ENCODE measurements at regions not wholly inside any gene's neighbourhood (a gene's known extent, or its start where the extent isn't known, plus 50 kb on each side); places are given as distances from the start of the nearest gene placed in this dataset.
"Not testable (repeated sequence)": the region's sequence is repeated elsewhere in the genome, so short reads cannot be mapped to it uniquely, and the experiment has no call there.

DNA sequence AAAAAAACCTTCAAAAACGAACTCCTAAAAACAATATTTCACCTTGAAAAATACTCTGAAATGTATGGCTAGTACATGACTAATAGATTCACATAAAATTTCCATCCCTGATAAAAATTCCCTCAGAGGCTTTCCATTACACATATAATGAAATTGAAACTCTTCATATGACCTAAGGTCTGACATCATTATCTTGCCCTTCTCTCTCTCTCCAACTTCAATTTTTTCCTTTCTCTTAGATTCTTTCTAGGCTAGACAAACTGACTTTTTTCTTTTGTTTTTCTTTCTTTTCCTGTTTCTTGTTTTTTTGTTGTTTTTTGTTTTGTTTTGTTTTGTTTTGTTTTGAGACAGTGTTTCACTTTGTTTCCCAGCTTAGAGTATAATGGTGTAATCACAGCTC is 1220.5 kb downstream of the ROBO2 start:
- Histone ChIP-seq H3K9me3 (ENCODE audit: insufficient read depth, low read depth, low read length) (no peaks in the 10 kb centered on the region), H3K27me3 (ENCODE audit: insufficient read depth, low read length) (no peaks in the 10 kb centered on the region), H3K4me1 (ENCODE audit: insufficient read depth, low read length) (peaks cover 15% of the 10 kb centered on the region; the same call in 1 of the 2 replicates), H3K9ac (ENCODE audit: low read depth, low read length) (no peak overlapping the region), H3K36me3 (ENCODE audit: insufficient read depth, low read depth, low read length) (no peaks in the 10 kb centered on the region), H3K4me3 (ENCODE audit: low read length) (no peak overlapping the region), H3K27ac (ENCODE audit: low read length) (no peak overlapping the region)

DNA sequence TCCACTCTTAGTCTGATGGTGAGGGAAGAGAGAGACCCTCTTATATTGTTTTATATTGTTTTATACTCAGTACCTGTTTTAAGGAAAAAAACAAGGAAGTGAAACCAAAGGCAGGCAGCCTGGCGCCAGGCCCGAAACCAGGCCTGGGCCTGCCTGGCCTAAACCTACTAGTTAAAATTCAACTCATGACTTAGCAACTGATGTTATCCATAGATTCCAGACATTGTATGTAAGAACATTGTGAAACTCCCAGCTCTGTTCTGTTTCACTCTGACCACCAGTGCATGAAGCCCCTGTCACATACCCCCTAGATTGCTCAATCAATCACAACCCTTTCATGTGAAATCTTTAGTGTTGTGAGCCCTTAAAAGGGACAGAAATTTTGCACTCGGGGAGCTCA is 1226.7 kb downstream of the ROBO2 start:
- H3K27me3 ChIP-seq (ENCODE audit: insufficient read depth, low read length); H3K9me3 ChIP-seq (ENCODE audit: insufficient read depth, low read depth, low read length); H3K36me3 ChIP-seq (ENCODE audit: insufficient read depth, low read depth, low read length); H3K27ac ChIP-seq (ENCODE audit: low read length); H3K4me1 ChIP-seq (ENCODE audit: insufficient read depth, low read length); H3K4me3 ChIP-seq (ENCODE audit: low read length); H3K9ac ChIP-seq (ENCODE audit: low read depth, low read length): not testable (repeated sequence)

DNA sequence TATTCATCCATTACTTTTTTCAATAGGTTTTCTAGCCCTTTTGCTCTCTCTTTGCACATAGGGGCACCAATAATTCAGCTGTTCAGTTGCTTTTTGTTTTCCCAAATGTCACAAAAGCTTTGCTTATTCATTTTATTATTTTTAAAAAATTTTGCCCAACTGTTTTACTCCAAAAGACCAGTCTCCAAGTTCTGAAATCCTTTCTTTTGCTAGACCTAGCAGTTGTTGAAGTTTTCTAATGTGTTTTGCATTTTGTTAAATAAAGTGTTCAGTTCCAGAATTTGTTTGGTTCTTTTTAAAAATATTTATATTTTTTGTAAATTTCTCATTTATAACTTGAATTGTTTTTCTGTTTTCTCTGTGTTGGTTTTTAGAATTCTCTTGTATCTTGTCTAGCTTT is 1227.3 kb downstream of the ROBO2 start:
- Histone ChIP-seq H3K4me1 (ENCODE audit: insufficient read depth, low read length) (no peaks in the 10 kb centered on the region; the same call in 1 of the 2 replicates), H3K36me3 (ENCODE audit: insufficient read depth, low read depth, low read length) (no peaks in the 10 kb centered on the region), H3K9me3 (ENCODE audit: insufficient read depth, low read depth, low read length) (no peaks in the 10 kb centered on the region), H3K27ac (ENCODE audit: low read length) (no peak overlapping the region), H3K27me3 (ENCODE audit: insufficient read depth, low read length) (no peaks in the 10 kb centered on the region), H3K4me3 (ENCODE audit: low read length) (no peak overlapping the region), H3K9ac (ENCODE audit: low read depth, low read length) (no peak overlapping the region)

DNA sequence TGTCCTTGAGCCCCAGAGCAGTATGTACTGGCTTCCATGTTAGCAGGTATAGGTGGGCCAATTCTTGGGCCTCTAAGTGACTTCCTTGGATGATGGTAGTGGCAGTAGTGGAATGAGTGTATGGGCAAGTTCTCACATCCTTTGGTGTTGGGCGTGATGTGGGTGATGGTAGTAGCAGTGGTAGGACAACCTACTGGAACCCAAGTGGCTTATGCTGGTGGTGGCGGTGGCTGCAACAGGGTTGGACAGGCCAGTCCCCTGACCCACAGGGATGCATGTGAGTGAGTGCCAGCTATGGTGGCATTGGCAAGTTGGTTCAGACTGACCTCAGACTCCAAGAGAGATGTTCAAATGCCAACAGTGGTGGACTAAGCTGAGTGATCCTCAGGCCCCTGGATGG is 1228.2 kb downstream of the ROBO2 start:
- Histone ChIP-seq H3K27me3 (ENCODE audit: insufficient read depth, low read length) (no peaks in the 10 kb centered on the region), H3K9me3 (ENCODE audit: insufficient read depth, low read depth, low read length) (no peaks in the 10 kb centered on the region), H3K4me3 (ENCODE audit: low read length) (no peak overlapping the region), H3K27ac (ENCODE audit: low read length) (no peak overlapping the region), H3K36me3 (ENCODE audit: insufficient read depth, low read depth, low read length) (no peaks in the 10 kb centered on the region), H3K4me1 (ENCODE audit: insufficient read depth, low read length) (no peaks in the 10 kb centered on the region; the same call in 1 of the 2 replicates), H3K9ac (ENCODE audit: low read depth, low read length) (no peak overlapping the region)

DNA sequence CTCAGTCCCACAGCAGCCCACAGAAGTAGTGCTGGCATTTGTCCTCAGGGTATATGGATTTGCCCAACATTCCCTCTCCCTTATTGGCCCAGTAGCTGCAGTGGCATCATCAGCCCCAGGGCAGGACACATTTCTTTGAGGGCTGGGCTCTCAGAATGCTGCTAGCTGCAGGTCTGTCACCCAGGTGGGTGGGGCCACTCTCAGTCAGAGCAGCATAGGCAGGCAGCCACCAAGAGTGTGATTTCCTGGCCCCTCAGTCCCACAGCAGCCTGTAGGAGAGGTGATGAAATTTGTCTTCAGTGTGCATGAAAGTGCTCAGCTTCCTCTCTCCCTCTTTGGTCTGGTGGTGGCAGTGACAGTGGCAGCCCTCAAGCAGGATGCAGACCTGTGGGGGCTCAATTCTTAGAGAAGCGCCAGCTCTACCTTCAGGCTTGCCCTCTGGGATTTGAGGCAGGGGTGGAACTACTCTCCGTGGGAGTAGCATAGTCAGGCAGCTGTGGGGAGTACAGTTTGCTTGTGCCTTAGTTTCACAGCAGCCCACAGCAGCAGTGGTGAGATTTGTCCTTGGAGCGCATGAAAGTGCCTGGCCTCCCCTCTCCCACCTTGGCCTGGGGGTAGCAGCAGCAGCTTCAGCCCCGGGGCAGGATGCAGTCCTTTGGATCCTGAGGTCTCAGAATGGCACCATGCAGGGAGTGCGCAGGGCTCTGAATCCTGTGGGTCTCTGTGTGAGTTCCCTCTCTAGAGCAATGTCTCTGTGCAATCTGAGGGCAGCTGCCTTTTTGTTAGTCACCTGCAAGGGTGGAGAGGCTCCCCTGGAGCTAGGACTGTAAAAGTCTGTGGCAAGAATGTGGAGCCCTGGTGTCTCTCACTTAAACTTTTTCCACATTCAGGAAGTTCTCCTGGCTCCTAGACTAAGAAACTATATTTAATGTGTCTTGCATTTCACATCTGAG is 1229.1 kb downstream of the ROBO2 start:
- H3K9ac ChIP-seq (ENCODE audit: low read depth, low read length): no peak overlapping the region
- H3K27ac ChIP-seq (ENCODE audit: low read length): no peak overlapping the region
- H3K4me3 ChIP-seq (ENCODE audit: low read length): no peak overlapping the region
- no peaks in the 10 kb centered on the region for H3K36me3 ChIP-seq (ENCODE audit: insufficient read depth, low read depth, low read length)
- H3K27me3 ChIP-seq (ENCODE audit: insufficient read depth, low read length): no peaks in the 10 kb centered on the region
- no peaks in the 10 kb centered on the region; the same call in 1 of the 2 replicates for H3K4me1 ChIP-seq (ENCODE audit: insufficient read depth, low read length)
- no peaks in the 10 kb centered on the region for H3K9me3 ChIP-seq (ENCODE audit: insufficient read depth, low read depth, low read length)

DNA sequence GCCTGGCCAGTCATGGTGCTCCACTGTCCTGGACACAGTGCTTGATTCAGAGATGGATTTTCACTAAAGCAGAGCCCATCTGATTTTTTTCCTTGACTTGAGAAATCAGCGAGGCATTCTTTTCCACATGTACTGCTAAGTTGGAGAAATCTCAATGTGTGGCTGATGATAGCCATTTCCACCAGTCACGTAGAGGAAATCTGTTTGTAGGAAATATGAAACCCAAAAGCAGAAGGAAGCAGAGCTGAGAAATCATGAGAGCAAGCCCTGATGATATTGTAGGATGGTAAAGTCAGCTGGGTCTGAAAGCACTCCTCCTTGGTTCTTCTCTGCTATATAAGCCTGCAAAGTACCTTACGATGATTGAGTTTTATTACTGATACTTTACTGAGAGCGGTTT is 1233.4 kb downstream of the ROBO2 start:
- H3K27ac ChIP-seq (ENCODE audit: low read length): no peak overlapping the region
- H3K9me3 ChIP-seq (ENCODE audit: insufficient read depth, low read depth, low read length): no peaks in the 10 kb centered on the region
- no peaks in the 10 kb centered on the region for H3K36me3 ChIP-seq (ENCODE audit: insufficient read depth, low read depth, low read length)

DNA sequence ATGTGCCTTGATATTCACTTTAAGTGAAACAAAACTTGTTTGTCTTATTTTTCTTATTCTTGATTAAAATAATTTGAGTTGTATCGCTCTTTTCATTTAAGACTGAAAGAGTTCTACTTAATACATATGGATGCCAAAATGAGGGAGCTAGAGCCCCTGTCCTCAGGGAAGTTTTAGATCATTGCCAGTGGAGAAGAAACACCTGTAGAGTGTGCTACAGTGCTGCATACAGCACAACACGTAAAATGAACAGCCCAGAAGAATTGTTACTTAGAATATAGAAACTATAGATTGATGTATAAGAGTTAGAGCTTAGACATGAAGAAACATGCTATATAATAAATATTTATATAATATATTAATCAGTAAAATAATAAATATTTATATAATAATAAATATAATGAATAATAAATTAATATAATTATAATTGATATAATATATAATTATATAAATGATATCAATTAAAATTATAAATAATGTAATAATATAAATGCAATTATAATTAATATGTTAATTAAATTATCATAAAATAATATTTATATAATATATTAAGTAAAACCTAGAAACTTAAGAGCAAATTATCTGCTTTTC is 1234.7 kb downstream of the ROBO2 start:
- Histone ChIP-seq H3K4me3 (ENCODE audit: low read length) (no peak overlapping the region), H3K27ac (ENCODE audit: low read length) (no peak overlapping the region), H3K9ac (ENCODE audit: low read depth, low read length) (no peak overlapping the region), H3K4me1 (ENCODE audit: insufficient read depth, low read length) (peaks cover 5% of the 10 kb centered on the region; the same call in 1 of the 2 replicates), H3K27me3 (ENCODE audit: insufficient read depth, low read length) (no peaks in the 10 kb centered on the region), H3K36me3 (ENCODE audit: insufficient read depth, low read depth, low read length) (no peaks in the 10 kb centered on the region), H3K9me3 (ENCODE audit: insufficient read depth, low read depth, low read length) (no peaks in the 10 kb centered on the region)

More for the DNA sequence above, 1233.4 kb downstream of the ROBO2 start:
- H3K4me3 ChIP-seq (ENCODE audit: low read length): no peak overlapping the region
- no peak overlapping the region for H3K9ac ChIP-seq (ENCODE audit: low read depth, low read length)
- no peaks in the 10 kb centered on the region for H3K27me3 ChIP-seq (ENCODE audit: insufficient read depth, low read length)
- H3K4me1 ChIP-seq (ENCODE audit: insufficient read depth, low read length): peaks cover 5% of the 10 kb centered on the region; the same call in 1 of the 2 replicates

DNA sequence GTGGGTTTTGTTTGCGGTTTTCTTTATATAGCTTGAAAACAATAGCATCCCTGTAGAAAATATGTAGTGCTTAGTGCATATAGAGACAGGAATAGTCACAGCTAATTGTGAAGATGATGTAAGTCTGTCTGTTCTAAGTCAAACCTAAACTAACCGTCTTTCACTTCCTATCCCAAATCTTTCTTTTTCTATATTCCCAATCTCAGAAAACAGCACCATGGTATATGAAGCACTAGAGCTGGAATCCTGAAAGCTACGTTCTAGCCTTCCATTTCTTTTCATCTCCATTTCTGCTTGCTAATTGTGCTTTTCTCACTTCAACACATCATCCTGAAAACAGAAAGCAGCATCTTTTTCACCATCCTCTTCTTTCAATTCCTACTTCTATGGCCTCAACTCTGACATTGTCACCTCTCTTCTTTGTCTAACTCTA is 1235.5 kb downstream of the ROBO2 start:
- no peaks in the 10 kb centered on the region for H3K36me3 ChIP-seq (ENCODE audit: insufficient read depth, low read depth, low read length)
- H3K4me1 ChIP-seq (ENCODE audit: insufficient read depth, low read length): peaks cover 5% of the 10 kb centered on the region; the same call in 1 of the 2 replicates
- no peak overlapping the region for H3K27ac ChIP-seq (ENCODE audit: low read length)
- H3K9ac ChIP-seq (ENCODE audit: low read depth, low read length): no peak overlapping the region
- H3K9me3 ChIP-seq (ENCODE audit: insufficient read depth, low read depth, low read length): no peaks in the 10 kb centered on the region
- H3K27me3 ChIP-seq (ENCODE audit: insufficient read depth, low read length): no peaks in the 10 kb centered on the region
- no peak overlapping the region for H3K4me3 ChIP-seq (ENCODE audit: low read length)

DNA sequence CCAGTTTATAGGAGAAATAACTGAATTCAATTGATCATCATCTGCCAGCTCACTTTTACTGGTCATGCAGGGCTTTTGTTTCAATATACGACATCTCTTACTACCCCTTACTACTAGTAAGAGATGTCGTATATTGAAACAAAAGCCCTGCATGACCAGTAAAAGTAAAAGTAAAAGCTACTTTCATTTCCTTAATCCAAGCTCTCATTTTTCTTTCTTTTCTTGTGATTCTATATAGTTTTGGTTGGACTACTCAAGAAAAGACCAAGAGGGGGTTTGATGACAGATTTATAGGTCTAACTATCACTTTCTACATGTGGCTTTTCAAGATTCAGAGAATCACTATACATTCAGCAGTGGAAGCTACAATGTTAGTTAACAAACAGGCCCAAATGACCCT is 1237.3 kb downstream of the ROBO2 start:
- Histone ChIP-seq H3K36me3 (ENCODE audit: insufficient read depth, low read depth, low read length) (no peaks in the 10 kb centered on the region), H3K27ac (ENCODE audit: low read length) (peak overlapping the region; percentile 28), H3K4me3 (ENCODE audit: low read length) (no peak overlapping the region), H3K27me3 (ENCODE audit: insufficient read depth, low read length) (no peaks in the 10 kb centered on the region), H3K4me1 (ENCODE audit: insufficient read depth, low read length) (peaks cover 5% of the 10 kb centered on the region; the same call in 1 of the 2 replicates), H3K9me3 (ENCODE audit: insufficient read depth, low read depth, low read length) (no peaks in the 10 kb centered on the region), H3K9ac (ENCODE audit: low read depth, low read length) (no peak overlapping the region)

DNA sequence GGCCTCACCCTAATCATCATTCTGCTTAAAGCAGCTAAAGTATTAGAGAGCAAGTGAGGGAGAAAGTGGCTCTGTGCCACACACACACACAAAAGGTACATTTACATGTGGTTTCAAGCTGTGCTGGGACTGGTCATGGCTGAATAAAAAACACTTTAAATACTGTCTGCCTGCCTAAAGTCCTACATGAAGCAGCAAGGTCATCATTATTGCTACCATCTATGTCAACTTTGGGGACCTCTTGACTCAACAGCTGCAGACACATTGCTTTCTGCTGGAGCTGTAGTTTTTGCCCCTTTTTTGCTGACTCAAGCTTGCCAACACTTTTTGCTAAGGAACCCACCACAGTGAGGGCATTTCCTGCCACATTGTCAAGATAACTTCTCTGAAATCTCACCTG is 1237.9 kb downstream of the ROBO2 start:
- H3K4me3 ChIP-seq (ENCODE audit: low read length): no peak overlapping the region
- H3K27me3 ChIP-seq (ENCODE audit: insufficient read depth, low read length): no peaks in the 10 kb centered on the region
- no peaks in the 10 kb centered on the region for H3K36me3 ChIP-seq (ENCODE audit: insufficient read depth, low read depth, low read length)
- H3K4me1 ChIP-seq (ENCODE audit: insufficient read depth, low read length): peaks cover 5% of the 10 kb centered on the region; the same call in 1 of the 2 replicates
- no peak overlapping the region for H3K9ac ChIP-seq (ENCODE audit: low read depth, low read length)
- no peaks in the 10 kb centered on the region for H3K9me3 ChIP-seq (ENCODE audit: insufficient read depth, low read depth, low read length)
- peak overlapping the region; percentile 28 for H3K27ac ChIP-seq (ENCODE audit: low read length)

DNA sequence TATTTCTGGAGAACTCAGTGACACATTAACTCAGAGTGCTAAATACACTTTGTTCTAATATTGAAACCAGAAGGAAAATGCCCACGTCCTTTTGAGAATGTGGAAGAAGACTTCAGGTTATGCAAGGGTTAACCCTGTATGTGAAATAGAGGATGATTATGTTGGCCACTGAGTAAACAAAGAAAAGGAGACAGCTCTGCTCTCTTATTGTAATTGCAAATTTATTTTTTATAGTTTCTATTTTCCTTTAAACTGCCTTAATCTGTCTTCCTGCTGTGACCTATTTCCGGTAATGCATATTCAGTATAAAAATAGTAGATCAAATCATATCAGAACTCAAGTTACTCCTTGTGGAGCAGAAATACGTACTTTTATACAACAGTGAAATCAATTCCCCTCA is 1239.2 kb downstream of the ROBO2 start:
- Histone ChIP-seq H3K36me3 (ENCODE audit: insufficient read depth, low read depth, low read length) (no peaks in the 10 kb centered on the region), H3K4me3 (ENCODE audit: low read length) (no peak overlapping the region), H3K4me1 (ENCODE audit: insufficient read depth, low read length) (peaks cover 5% of the 10 kb centered on the region; the same call in 1 of the 2 replicates)

DNA sequence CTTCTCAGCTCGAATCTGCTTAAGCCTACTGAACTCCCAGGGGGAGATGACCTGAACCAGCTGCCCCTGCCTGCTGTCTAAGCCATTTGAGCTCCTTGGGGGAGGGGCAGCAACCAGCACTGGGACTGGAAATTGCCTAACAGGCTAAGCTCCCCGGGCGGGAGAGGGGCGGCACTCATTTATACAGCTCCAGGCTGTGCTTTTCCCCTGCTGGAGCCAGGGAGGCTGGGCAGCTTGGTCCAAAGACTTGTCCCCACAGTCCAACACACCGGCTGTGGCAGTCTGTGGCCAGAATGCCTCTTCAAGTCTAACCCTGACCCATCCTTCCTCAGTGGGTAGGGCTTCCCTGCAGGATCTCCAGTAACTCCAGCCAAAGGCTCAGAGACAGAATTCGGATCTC is 1241.5 kb downstream of the ROBO2 start:
- H3K27ac ChIP-seq (ENCODE audit: low read length): no peak overlapping the region
- H3K36me3 ChIP-seq (ENCODE audit: insufficient read depth, low read depth, low read length): no peaks in the 10 kb centered on the region
- no peaks in the 10 kb centered on the region for H3K9me3 ChIP-seq (ENCODE audit: insufficient read depth, low read depth, low read length)
- no peak overlapping the region for H3K9ac ChIP-seq (ENCODE audit: low read depth, low read length)
- peaks cover 11% of the 10 kb centered on the region for H3K4me1 ChIP-seq (ENCODE audit: insufficient read depth, low read length)
- H3K4me3 ChIP-seq (ENCODE audit: low read length): no peak overlapping the region
- H3K27me3 ChIP-seq (ENCODE audit: insufficient read depth, low read length): no peaks in the 10 kb centered on the region

More for the DNA sequence above, 1239.2 kb downstream of the ROBO2 start:
- no peak overlapping the region for H3K9ac ChIP-seq (ENCODE audit: low read depth, low read length)
- no peaks in the 10 kb centered on the region for H3K27me3 ChIP-seq (ENCODE audit: insufficient read depth, low read length)
- no peaks in the 10 kb centered on the region for H3K9me3 ChIP-seq (ENCODE audit: insufficient read depth, low read depth, low read length)
- H3K27ac ChIP-seq (ENCODE audit: low read length): no peak overlapping the region

Measured in iPS-20b (cell line).